GM21381 (cell line): ENCODE measurements at regions not wholly inside any gene's neighbourhood (a gene's known extent, or its start where the extent isn't known, plus 50 kb on each side); places are given as distances from the start of the nearest gene placed in this dataset.
"Not testable (repeated sequence)": the region's sequence is repeated elsewhere in the genome, so short reads cannot be mapped to it uniquely, and the experiment has no call there.

Experiments used
- ATAC-seq: cut with Tn5 transposase; IDR thresholded peaks from one replicate; pipeline ENCODE4 v1.9.1; 2021; ENCODE audit warnings: mild to moderate bottlenecking, moderate library complexity; ENCODE audit not compliant: unreplicated experiment

DNA sequence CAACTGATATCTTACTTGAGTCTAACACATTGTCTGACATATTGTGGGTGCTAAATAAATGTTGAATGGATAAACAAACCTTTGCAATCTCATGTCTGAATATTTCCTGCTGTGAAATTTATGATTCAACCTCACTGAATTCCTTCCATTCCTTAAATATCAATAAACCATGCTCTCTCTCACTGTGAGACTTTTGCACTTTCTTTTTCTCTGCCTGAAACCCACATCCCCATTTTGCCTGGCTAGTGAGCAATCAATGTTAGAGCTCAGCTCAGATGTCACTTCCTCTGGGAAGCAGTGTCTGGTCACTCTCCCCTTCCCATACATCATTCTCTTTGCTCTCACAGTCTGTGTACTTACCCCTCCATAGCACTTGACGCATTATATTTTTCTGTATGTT is 383.7 kb upstream of the TRPC7 start:
- ATAC-seq: no peak

DNA sequence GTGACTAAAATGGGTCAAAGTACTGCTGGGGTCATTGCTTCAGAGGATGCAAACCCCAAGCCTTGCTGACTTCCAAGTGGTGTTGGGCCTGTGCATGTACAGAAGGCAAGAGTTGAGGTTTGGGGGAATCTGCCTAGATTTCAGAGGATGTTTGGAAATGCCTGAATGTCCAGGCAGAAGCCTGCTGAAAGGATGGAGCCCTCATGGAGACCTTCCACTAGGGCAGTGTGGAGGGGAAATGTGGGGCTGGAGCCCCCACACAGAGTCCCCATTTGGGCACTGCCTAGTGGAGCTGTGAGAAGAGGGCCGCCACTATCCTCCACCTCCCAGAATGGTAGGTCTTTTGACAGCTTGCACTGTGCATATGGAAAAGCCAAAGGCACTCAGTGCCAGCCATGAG is 377.7 kb upstream of the TRPC7 start:
- no peak for ATAC-seq

DNA sequence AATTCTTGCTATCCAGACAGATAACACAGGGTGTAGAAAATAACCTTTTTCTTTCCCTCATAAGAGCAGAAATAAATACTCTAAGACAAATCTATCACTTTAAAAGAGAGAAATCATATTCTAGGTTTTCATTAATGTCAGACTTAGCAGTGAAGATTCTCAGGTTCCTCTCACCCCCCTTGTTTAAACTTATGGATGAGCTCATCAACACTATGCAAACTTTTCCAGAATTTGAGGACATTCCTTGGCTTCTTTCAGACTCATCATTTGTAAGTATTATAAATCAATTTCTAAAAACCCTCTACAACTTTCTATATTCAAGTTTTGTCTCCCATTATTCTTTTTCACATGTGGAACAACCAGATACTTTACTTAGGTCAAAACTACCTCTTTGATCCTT is 374.9 kb upstream of the TRPC7 start:
- ATAC-seq: no peak

DNA sequence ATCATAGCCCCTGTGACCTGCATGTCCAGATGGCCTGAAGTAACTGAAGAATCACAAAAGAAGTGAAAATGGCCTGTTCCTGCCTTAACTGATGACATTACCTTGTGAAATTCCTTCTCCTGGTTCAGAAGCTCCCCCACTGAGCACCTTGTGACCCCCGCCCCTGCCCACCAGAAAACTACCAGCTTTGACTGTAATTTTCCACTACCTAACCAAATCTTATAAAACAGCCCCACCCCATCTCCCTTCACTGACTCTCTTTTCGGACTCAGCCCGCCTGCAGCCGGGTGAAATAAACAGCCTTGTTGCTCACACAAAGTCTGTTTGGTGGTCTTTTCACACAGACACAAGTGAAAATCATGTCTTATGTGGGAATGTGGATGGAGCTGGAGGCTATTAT is 373.9 kb upstream of the TRPC7 start:
- not testable (repeated sequence) for ATAC-seq

DNA sequence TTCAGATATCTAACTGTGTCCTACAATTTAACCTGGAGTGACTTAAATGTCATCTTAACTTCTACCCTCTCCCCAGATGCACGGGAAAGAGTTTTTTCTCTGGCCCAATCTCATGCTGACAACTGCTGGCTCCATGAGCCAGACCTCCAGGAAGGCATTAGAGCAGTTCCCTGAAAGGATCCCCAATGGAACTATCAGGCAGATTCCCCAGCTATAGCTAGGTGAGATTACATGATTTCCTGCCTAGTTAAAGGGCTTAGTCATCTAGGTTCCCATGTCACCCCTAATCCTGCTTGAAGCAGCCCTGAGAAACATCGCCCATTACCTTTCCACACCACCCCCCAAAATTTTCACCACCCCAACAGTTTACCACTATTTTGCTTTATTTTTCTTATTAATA is 373.5 kb upstream of the TRPC7 start:
- no peak for ATAC-seq

DNA sequence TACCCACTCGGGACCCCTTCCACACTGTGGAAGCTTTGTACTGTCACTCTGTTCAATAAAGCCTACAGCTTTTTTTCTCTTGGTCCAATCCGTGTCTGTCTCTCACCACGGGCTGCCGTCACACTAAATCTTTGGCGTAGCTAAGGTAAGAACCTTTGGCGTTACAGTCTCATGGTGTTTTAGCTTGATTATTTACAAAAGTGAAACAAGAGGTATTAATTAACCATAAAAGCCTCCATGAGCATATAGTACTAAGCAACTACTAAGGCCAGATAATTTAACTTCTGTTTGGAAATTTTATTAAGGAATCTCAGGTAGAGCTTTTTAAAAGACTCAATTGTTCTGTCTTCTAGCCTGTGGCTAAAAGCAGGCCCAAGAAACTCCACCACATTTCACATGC is 370.7 kb upstream of the TRPC7 start:
- no peak for ATAC-seq

DNA sequence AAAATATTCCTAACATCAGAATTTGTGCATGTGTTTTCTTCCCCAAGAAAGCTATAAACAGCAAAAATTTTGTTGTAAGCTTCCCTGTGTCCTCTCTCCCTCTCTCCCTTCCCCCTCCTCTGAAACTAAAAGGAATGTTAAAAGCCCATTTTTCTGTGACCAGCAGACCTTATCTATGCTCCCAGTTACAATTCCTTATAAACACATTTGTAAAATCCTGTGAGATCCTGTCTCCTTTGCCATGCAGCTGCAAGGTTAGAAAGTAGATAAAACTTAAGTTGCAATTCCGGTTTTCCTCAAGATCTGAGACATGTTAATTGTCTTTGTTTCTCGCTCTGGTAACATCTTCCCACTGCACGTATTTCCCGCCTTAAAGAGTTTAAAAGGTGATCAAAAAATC is 370.3 kb upstream of the TRPC7 start:
- ATAC-seq: not testable (repeated sequence)

DNA sequence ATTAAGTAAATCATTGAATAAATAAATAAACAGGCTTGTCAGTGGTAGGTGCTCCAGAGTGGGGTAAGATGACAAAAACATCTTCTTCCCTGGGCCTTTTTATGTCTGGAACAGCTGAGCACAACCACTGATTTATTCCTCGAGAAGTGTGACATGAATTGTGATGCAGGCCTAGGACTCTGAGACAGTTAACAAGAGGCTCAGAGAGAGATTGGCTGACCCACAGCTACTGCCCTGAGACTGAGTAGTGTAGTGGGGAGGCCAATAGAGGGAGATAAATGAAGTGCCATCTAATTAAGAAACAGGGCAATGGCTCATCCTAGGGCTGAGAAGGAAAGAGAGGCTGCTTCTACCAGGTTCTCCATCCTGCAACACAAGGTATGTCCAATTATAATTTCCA is 369.3 kb upstream of the TRPC7 start:
- no peak for ATAC-seq

DNA sequence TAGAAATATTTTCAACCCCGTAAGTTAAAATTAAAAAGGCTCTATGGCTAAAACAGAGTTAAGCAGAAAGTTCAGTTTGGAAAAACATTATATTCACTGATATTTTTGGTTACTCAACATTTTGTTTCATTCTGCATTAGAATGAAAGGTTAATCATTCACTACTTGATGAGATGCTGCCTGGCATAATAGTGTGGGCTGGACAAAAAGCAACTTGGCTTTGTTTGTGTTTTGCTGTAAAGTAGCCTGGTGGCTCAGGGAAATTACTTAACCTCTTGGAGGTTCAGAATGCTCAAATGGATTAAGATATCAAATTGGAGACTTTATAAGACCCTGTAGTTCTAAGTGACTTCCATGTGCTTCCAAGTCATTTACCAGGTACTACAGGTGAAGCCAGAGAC is 367.4 kb upstream of the TRPC7 start:
- ATAC-seq: no peak

DNA sequence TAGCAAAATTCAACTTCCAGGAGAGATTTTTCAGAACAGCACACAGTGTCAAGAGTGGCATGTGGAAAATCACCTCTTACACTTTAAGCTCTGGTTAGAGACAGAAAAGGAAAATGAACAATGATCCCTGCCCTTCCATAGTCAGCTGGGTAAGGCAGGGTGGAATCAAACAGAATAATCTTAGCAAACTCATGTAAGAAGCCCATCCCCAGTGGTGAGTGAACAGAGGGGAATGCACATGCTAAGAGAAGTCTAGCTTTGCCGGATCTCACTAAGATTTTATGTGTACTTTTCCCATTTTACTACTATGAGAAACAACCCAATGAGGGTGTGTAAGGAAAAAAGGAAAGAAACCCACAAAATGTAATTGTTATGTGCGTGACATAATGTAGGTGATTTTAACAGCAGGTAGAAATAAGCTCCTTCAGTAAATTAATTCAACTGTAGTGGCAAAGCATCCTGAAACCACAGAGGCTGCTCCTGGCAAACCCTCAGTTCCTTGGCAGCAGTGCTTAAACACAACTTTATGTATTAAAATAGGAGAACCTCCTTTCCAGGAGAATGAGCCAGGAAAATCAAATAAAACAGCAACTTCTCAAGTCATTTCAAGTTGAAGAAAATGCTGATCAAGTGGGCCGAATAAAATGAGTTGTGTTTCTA is 366.0 kb upstream of the TRPC7 start:
- ATAC-seq: no peak

DNA sequence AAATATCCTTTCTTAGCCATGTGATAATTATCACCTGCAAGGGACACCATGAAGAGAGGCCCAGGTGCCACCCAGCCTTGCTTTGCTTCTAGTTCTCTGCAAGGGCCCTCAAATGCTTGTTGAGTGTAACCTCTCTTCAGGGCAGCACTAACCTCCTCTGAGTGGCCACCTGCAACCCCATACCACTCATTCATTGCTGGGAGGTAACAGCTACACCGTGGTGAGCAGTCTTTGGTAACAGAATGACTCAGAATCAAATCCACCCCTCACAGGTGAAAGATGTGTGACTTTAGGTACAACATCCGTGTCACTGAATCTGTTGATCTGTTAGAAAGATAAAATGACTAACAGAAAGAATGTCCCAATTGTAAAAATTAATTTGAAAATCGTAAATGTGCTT is 365.1 kb upstream of the TRPC7 start:
- no peak for ATAC-seq

DNA sequence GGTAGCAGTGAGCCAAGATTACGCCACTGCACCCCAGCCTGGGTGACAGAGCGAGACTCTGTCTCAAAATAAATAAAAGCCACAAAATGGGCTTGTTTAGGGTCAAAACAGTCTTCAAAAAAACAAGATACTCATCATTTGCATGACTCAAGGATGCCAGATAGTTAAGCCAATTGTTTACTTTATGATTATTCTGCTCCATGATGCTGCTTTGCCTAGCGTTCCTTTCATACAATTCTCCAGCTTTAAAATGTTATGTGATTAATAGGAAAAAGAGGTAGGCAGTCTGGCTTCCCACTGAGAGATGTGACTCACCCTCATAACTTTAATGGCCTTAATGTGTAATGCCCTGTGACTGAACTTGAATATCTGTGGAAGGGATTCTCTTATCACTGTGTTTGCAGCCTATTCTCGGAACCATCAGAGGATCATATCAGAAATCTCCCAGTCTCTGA is 364.6 kb upstream of the TRPC7 start:
- ATAC-seq: no peak

DNA sequence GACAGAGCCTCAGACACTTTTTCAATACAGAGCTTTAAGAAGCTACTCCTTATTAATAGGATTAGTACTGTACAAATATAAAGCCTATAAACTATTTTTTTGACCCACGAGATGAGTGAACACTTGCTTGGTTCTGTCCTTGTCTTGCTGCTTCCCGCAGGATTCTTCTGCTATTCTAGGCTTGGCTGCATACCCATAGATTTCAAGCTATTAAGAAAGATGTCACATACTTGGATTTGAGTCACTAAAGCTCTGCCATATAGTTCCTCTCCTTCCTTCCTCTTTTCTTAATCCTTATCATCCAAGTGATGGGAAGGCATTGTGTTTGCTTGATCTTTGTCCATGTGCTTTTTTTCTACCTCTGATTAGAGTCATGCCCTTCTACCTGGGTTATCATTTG is 361.2 kb upstream of the TRPC7 start:
- no peak for ATAC-seq

DNA sequence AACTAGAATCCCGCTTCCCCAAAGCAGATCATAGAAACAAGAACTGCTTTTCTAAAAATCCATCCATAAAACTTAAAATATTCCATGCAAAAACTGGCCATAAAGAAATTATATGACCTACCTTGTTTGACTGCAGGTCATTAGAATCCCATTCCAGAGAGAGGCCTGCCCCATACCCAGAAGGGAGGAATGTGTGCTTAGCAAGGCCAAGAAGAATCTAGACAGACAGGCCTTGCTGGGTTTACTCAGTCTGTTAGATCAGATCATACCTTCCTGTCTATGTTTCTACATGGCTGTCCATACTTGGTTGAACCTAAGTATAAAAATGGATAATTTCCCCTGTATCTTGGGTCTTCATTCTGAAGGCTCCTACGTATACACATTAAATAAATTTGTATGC is 358.8 kb upstream of the TRPC7 start:
- ATAC-seq: no peak

DNA sequence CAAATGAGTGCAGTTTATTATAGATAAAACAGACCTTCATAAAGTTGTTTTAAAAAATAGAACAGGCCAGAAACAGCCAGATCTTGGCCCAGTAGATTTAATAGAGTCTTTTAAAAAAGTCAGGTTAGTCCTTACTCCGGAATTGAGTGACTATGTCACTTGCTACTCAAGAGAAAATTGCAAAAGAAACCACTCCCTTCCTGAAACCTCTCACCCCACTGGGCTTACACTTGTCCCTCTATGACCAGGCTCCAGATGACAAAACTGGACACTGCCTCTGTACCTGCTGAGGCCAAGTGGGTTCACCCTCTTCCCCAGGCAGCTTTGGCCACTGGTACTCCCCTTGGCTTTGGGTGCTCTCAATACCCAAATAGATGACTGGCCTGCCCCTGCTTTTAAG is 357.2 kb upstream of the TRPC7 start:
- no peak for ATAC-seq

DNA sequence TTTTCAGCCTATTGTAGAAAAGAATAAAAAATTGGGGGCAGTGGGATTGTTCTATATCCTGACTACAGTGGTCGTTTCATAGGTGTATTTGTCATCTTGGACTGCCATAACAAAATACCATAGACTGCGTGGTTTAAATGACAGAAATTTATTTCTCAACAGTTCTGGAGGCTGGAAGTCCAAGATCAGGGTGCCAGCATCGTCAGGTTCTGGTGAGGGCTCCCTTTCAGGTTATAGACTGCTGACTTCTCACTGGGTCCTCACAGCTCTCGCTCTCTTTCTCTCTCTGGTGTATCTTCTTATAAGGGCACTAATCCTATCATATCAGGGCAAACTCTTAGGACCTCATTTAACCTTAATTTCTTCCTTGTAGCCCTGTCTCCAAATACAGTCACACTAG is 356.7 kb upstream of the TRPC7 start:
- ATAC-seq: no peak

DNA sequence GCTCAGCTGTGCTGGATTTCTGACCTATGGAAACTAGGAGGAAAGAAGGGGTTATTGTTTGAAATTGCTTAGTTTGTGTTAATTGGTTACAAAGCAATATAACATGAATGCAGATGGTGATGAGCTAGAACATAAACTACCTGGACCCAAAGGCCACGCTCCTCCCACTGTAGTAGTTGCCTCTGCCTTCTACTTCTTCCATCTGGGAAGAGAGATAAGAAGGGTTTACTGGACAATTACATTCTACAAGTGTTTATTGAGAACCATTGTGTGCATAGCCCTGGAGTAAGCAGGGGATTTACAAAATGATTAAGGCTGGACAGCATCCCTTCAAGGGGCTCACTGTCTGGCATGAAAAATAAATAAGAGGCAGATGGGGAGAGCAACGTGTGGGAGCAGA is 355.3 kb upstream of the TRPC7 start:
- no peak for ATAC-seq

DNA sequence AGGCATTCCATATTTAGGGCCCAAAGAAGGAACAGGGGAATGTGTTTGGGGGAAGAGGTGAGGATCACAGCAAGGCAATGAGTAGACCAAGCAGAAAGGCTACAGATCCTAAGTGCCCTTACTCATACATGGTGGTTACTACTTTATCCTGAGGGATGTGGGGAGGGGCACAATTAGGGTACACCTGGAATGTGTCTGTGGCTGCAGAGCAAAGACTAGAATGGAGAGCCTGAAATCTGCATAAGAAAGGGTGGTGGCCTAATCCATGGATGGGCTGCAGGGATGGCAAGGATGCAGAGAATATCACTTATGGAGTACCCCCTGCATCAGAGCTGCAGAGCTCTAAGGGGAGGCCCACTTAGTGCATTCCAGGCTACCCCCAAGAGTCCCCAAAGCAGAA is 352.6 kb upstream of the TRPC7 start:
- no peak for ATAC-seq

DNA sequence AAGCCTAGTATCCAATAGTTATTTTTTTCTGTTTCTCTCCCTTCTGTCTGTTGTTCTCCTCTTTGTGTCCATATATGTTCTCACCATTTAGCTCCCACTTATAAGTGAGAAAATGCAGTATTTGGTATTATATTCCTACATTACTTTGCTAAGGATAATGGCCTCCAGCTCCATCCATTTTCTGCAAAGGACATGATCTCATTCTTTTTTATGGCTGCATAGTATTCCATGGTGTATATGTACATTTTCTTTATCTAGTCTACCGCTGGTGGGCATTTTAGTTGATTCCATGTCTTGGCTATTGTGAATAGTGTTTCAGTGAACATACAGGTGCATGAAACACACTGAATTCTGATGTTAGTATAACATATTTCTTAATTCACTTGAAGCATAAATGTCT is 348.9 kb upstream of the TRPC7 start:
- no peak for ATAC-seq

DNA sequence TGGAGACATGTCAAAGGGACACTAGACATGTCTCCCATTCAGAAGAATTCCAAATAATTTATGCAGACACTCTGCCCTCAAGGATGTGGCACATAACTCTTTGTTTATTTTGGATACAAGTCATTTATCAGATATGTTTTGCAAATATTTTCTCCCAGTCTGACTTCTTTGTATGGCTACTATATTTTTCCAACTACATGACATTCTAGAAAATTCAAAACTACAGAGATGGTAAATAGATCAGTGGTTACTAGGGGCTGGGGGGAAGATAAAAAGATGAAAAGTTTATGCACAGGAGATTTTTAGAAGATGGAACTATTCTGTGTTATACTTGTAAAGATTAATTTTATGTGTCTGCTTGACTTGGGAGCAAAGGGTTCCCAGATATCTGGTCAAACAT is 347.3 kb upstream of the TRPC7 start:
- no peak for ATAC-seq

DNA sequence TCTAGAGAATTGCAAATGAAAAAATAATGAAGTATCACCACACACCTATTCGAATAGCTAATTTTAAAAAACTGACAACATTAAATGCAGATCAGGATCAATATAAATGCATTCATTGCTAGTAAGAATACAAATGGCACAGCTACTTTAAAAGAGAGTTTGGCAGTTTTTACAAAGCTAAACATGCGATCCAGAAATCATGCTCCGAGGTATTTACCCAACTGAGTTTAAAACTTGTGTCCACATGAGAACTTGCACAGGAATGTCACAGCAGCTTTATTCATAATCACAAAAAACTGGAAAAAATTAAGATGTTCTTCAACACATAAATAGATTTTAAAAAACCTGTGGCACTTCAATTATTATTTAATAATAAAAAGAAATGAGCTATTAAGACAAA is 345.5 kb upstream of the TRPC7 start:
- no peak for ATAC-seq

DNA sequence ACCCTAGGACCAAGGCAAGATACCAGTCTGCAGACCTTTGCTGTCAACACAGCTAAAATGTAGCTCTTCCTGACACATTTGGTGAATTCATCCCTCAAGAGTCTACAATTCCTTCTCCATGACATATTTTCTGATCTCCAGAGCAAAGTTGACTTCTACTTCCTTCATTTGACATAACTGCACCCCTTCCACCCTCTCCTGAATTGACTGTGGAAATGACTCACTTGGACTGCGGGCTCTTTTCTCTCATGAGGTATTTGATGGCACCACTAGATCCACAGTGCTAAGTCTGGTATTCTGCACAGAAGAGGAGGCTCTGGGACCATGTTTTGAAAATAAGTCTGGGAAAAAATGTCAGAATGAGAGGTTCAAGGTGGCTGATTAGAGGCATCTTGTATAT is 338.4 kb upstream of the TRPC7 start:
- ATAC-seq: no peak

DNA sequence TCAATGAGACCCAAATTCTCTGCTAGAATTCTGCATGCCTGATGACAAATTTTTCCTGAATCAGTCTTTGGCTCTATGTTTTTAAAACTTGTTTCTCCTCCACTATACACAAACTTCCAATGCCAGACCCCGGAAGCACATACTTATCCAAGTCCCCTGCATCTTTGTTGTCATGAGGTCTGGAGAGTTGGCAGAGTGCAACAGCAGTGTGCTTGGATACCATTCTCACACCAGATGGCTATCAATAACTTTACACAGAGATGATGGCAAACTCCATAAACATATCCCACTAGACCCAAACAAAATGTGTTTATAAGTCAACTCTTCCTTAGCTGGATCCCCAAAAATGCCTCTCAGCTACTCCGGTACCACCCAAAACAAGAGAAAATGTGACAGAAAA is 337.7 kb upstream of the TRPC7 start:
- ATAC-seq: no peak

DNA sequence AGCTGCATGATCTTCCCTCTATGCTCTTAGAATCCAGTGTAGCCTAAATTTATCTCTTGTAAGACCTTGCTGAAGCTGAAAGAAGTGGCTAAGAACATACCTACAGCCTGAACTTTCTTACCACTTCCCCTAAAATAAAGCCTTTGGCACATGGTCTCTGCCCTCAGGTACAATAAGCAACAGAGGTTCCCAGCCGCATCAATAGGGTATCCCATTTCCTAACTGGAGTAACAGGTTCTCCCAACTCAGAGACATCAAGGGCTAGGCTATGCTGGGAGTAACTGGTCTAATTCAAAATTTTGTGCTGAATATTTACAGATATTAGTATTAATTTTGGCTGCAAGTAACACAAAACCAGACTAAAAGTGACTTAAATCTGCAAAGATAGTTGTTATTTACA is 335.8 kb upstream of the TRPC7 start:
- ATAC-seq: no peak
